Esophagus mucosa (tissue), 1 donor: ENCODE measurements at regions not wholly inside any gene's neighbourhood (a gene's known extent, or its start where the extent isn't known, plus 50 kb on each side); places are given as distances from the start of the nearest gene placed in this dataset.

ENCODE experiments used
- ATAC-seq: fragments of 200-7000 bp; cut with Tn5 transposase; one replicate; pipeline ENCODE4 v1.9.1; 2020
- donor health status: DM: yes; HTN: yes; CAD: no.

- no peak for ATAC-seq
These were observed 330.8 kb upstream of the SGCD start for GRCh38 chr5:155996123-155996522.

- no peak for ATAC-seq
These were observed 328.7 kb upstream of the SGCD start for GRCh38 chr5:155998257-155998656.

DNA sequence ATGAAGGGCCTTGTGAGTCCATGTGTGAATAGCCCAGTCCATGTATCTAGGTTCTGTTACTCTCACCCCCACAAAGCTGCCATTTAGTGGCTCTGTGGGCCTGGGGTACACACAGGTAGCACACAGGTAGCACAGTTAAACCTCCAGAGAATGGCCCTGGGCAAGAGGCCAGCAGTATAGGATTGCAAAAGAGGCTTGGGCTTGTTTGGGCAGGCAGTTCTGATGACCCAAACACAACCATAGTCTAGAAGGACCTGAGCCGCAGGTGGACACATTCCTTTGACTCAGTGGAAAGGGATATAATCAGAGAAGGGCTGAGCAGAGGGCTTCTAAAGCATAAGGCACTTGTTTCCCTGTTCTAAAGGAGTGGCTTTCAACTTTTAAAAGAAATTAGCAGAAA, 326.8 kb upstream of the SGCD start:
- ATAC-seq: no peak

GRCh38 chr5:156004754-156005153, 322.2 kb upstream of the SGCD start:
- ATAC-seq: no peak

- ATAC-seq: no peak
These were observed 320.8 kb upstream of the SGCD start for GRCh38 chr5:156006026-156006647.

GRCh38 chr5:156008844-156009243, 318.1 kb upstream of the SGCD start:
- ATAC-seq: no peak

- no peak for ATAC-seq
These were observed 317.4 kb upstream of the SGCD start for GRCh38 chr5:156009583-156009982.

- no peak for ATAC-seq
These were observed 311.8 kb upstream of the SGCD start for GRCh38 chr5:156015137-156015536.

DNA sequence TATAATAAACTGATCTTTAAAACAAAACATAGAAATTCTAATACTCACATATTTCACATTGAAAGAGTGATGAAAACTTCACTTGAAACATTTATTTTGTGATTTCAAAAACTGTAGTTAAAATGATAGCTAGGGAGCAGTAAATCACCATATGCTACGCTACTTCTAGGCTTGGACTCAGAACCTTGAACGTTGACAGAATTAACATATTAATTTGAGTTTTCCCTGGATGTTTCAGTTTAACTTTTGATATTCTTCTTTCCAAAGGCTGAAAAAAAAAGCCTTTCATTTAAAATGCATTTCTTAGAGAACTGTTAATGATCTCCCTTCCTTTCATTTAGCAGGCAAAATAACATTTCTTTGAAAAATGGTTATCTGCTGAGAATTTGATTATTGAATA, 307.8 kb upstream of the SGCD start:
- ATAC-seq: no peak

GRCh38 chr5:156019571-156020180, 307.3 kb upstream of the SGCD start:
- ATAC-seq: no peak

GRCh38 chr5:156020647-156021046, 306.3 kb upstream of the SGCD start:
- ATAC-seq: no peak

DNA sequence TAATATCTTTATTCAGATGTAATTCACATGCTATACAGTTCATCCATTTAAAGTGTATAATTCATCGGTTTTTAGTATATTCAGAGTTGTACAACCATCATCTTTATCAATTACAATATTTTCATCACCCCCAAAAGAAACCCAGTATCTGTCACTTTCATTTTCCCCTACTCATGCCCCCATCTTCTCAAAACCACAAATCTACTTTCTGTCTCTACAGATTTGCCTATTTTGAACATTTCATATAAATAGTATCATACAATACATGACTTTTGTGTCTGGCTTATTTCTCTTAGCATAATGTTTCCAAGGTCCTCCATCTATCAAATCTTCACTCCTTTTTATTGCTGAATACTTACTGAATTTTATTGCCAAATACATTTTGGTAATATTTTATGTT, 305.1 kb upstream of the SGCD start:
- no peak for ATAC-seq

DNA sequence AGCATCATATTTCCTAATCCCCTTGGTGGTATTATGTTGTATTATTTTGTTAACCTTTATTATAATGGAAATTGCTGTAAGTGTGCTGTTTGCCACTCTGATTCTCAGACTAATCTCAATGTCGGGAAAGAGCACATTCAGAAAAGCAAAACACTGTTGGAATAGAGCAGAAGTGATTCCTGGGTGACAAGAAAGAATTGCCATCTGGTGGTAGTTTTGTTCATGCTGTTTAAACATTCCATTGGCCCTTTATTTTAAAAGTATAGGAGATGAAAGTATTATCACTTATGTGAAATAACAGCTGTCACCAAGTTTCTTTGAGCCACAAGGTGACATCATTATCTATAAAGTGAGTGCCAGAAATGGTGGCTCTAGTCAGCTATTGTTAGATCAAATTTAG, 301.3 kb upstream of the SGCD start:
- no peak for ATAC-seq

- no peak for ATAC-seq
These were observed 295.8 kb upstream of the SGCD start for GRCh38 chr5:156031181-156031580.

GRCh38 chr5:156036640-156037039, 290.3 kb upstream of the SGCD start:
- no peak for ATAC-seq

DNA sequence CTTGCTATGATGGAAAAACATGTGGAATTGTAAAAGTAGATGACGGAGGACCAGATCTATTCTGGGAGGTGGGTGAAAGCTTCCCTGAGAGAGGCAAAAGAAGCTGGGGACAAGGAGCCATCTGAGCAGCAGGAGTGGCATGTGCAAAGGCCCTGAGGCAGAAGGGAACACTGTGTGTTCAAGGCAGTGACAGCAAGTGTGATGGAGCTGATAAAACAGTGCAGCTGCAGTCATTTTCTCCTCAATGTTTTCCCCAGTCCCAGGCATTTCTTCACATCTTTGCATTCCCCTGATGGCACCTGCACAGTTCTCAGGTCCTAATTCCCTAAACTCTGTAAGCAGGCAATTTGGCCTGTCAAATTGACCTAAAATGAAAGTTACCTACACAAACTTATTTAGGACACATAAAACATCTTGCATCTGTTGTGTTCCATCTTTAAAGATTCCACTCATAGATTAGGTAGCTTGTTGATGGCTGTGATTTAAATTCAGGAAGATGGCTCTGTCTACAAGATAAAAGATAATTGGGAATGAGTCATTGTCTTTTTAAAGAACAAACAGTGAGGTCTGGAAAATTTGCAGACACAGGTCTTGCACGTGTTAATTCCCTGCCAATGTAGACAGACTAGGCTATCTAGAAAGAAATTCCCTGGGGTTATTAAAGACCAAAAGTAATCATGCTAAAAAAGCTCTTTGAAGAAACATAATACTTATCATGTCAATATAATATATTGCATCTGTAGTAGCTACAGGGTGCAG, 289.6 kb upstream of the SGCD start:
- ATAC-seq: no peak

DNA sequence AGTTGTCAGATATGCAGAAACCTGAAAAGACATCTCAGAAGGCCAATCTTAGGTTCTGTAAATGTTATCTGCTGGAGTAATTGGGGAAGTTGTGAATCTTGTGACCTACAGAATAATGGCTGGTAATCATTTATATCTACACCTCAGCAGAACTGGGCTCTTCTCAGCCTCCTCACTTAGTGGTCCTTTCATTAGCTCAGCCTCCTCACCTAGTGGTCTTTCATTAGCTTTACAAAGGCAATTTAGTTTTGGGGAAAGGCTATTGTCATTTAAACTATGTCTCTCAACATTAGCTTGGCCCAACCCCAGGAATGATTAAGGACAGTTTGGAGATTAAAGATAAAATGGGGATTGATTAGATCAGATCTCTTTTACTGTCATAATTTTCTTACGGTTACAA, 284.2 kb upstream of the SGCD start:
- ATAC-seq: no peak

DNA sequence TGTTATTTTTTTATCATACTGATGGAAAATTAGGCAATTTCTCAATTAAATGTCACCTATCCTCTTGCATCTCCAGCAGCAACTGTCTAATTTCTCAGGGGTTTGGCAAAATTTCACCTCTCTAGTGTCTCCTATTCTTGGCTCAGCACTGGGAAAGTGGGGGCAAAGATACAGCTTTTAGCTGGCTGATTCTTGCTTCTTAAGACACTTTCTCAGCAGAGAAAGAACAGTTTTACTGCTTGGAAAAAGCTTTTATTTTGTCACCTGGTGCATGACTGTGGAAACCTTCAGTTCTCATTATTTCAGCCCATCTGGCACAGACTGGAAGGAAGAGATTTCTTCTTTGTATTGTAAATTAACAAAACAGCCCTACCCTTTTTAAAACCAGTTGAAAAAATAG, 283.6 kb upstream of the SGCD start:
- no peak for ATAC-seq

GRCh38 chr5:156051972-156052371, 275.0 kb upstream of the SGCD start:
- ATAC-seq: no peak

DNA sequence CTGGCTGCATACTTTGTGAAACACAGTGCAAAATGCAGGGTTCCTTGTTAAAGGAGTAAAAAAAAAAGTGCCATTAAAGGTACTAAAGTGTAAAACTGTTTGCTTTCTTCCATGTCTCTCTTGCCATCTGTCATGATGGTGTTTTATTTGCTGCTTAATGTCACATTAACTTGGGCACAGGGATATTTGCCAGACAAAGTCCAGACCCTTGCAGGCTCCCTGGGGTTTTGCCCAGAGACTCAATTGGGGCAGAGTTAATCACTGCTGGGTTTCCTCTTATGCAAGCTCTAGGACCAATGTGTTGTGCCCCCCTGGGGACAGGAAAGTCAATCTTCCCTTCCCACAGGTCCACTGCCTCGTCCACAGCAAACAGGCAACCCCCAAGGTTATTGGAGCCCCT, 274.3 kb upstream of the SGCD start:
- no peak for ATAC-seq

DNA sequence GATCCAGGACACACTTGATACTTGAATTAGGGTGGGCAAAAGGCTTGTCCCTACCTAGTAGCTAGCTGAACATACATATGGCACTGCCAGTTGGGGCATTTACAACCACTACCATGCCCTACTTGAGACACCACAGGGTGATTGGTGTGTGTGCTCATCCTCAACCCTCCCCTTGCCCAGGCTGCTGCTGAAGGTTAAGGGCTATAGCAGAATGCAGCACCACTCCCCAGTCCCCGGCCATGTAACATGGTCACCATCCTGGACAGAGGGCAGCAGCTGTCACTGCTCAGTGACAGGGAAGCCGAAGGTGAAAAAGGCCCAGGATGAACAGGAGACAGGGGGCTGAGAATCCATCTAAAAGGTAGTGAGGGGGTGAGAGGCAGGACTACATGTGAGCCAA, 273.9 kb upstream of the SGCD start:
- ATAC-seq: no peak

DNA sequence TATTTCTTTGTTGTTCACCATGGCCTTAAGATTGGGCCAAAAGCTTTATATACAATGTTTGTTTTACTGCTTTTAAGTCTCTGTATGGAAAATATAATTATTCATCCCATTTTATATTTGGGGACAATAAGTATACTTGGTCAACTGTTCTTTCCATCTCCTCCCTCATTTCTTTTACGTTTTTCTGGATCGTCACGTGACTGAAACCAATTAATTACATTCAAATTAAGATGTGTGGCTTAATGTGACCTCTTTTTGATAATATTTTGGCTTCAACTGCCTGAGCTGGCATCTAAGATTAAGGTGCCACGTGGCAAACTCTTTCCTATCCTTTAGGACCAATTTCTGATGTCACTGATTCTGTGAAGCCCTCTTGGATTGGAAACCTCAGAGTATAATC, 250.1 kb upstream of the SGCD start:
- ATAC-seq: no peak

DNA sequence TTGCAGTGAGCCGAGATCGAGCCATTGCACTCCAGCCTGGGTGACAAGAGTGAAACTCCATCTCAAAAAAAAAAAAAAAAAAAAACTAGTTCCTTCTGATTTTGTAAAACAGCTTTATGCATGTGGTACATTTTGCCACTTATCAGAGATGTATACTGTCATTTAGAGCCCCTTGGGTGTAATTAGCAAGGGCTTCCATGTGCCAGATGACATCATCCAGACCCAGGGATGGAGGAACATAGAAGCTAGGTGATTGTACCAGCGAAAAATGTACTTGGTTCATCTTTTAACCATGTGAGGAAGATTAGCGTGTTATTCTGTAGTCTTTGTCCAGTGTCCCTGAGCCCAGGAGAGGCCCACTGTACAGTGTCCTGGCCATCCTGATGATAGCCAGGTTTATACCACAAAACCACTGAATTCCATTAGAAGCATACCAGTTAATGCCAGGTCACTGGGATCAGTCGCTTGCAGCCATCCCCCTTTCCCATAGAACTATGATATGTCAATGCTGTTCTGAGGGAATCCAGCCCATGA, 239.3 kb upstream of the SGCD start:
- ATAC-seq: no peak
